GM19035 (cell line): ENCODE measurements at regions not wholly inside any gene's neighbourhood (a gene's known extent, or its start where the extent isn't known, plus 50 kb on each side); places are given as distances from the start of the nearest gene placed in this dataset.

ENCODE experiments used
- ATAC-seq: cut with Tn5 transposase; IDR thresholded peaks from one replicate; pipeline ENCODE4 v1.9.1; 2021; ENCODE audit not compliant: unreplicated experiment

GRCh38 chr16:77132051-77132618 is 58.9 kb upstream of the MON1B start:
- no peak for ATAC-seq

- no peak for ATAC-seq
Measured at GRCh38 chr16:77133706-77134105, 57.3 kb upstream of the MON1B start.

GRCh38 chr16:77137045-77137444 is 53.9 kb upstream of the MON1B start:
- no peak for ATAC-seq
